HG03460 (cell line): ENCODE measurements at regions not wholly inside any gene's neighbourhood (a gene's known extent, or its start where the extent isn't known, plus 50 kb on each side); places are given as distances from the start of the nearest gene placed in this dataset.

Experiments
- ATAC-seq: cut with Tn5 transposase; IDR thresholded peaks from one replicate; pipeline ENCODE4 v1.9.1; 2021; ENCODE audit not compliant: unreplicated experiment

GRCh38 chr11:92644595-92645445, 324.6 kb upstream of the MTNR1B start:
- no peak for ATAC-seq

GRCh38 chr11:92651159-92651558, 318.3 kb upstream of the MTNR1B start:
- no peak for ATAC-seq

- no peak for ATAC-seq
Observed at GRCh38 chr11:92653454-92653853, 316.0 kb upstream of the MTNR1B start.

- ATAC-seq: no peak
Observed at GRCh38 chr11:92656783-92657182, 312.7 kb upstream of the MTNR1B start.

- ATAC-seq: no peak
Observed at GRCh38 chr11:92657226-92657625, 312.2 kb upstream of the MTNR1B start.

- ATAC-seq: no peak
Observed at GRCh38 chr11:92658733-92659132, 310.7 kb upstream of the MTNR1B start.

GRCh38 chr11:92659793-92660192, 309.7 kb upstream of the MTNR1B start:
- ATAC-seq: no peak

- no peak for ATAC-seq
Observed at GRCh38 chr11:92662601-92663360, 306.7 kb upstream of the MTNR1B start.

GRCh38 chr11:92663539-92663938, 305.9 kb upstream of the MTNR1B start:
- no peak for ATAC-seq

GRCh38 chr11:92667486-92668152, 301.8 kb upstream of the MTNR1B start:
- ATAC-seq: no peak

GRCh38 chr11:92670308-92670890, 299.1 kb upstream of the MTNR1B start:
- no peak for ATAC-seq

GRCh38 chr11:92671081-92671480, 298.4 kb upstream of the MTNR1B start:
- no peak for ATAC-seq

GRCh38 chr11:92675303-92675702, 294.1 kb upstream of the MTNR1B start:
- no peak for ATAC-seq

- no peak for ATAC-seq
Observed at GRCh38 chr11:92675810-92676209, 293.6 kb upstream of the MTNR1B start.

- ATAC-seq: no peak
Observed at GRCh38 chr11:92678008-92678611, 291.3 kb upstream of the MTNR1B start.

- ATAC-seq: no peak
Observed at GRCh38 chr11:92681586-92681985, 287.9 kb upstream of the MTNR1B start.

GRCh38 chr11:92682136-92682535, 287.3 kb upstream of the MTNR1B start:
- ATAC-seq: no peak

GRCh38 chr11:92682952-92683351, 286.5 kb upstream of the MTNR1B start:
- no peak for ATAC-seq

GRCh38 chr11:92685049-92685448, 284.4 kb upstream of the MTNR1B start:
- no peak for ATAC-seq

- ATAC-seq: no peak
Observed at GRCh38 chr11:92687724-92688123, 281.7 kb upstream of the MTNR1B start.

- no peak for ATAC-seq
Observed at GRCh38 chr11:92688416-92688815, 281.0 kb upstream of the MTNR1B start.
